Frontal cortex (tissue), 3 donors: ENCODE measurements at regions not wholly inside any gene's neighbourhood (a gene's known extent, or its start where the extent isn't known, plus 50 kb on each side); places are given as distances from the start of the nearest gene placed in this dataset.

Experiments
- DNase-seq, 2 donors: peaks; one replicate each; pipeline ENCODE4 v3.0.0; 2012; ENCODE audit warnings: low spot score in 2 of 2
- FAIRE-seq: peaks from 2 replicates; lab custom pipeline; 2012; peaks lifted over from hg19 to GRCh38; lab: Jason Lieb, UNC
- donor health status: control.
- donor health status: control.
- donor health status: control.

DNA sequence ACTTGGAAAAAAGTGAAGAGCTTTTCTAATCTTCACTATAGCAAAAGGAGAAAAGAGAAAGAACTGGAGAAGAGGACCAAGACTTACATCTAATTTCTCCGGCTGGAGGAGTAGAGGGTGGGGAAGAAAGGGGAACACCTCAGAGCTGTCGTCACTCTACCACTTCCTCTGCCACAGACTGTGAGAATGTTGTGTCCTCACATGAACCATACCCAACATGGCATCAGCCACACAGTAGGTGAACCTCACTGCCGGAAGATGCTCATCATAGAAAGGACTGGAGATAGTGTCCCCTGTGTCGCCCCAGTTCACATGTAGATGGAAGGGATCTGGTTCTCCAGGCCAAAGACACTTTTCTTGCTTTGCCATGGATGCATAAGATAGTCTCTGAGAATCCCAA is 604.4 kb upstream of the NOX3 start:
- no peak for DNase-seq
- no peak for FAIRE-seq

DNA sequence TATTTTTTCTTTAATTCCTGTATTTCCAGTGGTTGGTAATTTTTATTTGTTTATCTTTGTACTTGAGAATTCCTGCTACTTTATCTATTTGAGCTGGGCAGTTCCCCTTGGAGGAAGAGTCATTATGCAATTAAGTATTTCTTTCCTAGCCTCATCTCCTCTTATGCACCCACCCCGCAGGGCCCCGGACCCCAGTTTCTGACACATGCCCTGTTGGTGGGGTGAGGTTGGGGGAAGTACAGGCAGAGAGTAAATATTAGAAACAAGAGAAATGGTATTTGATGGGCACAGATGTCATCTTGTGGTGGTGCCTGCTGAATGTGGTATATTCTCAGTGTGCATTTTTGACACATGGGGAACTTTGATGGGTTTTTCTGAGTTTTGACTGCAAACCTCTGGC is 602.7 kb upstream of the NOX3 start:
- FAIRE-seq: no peak

DNA sequence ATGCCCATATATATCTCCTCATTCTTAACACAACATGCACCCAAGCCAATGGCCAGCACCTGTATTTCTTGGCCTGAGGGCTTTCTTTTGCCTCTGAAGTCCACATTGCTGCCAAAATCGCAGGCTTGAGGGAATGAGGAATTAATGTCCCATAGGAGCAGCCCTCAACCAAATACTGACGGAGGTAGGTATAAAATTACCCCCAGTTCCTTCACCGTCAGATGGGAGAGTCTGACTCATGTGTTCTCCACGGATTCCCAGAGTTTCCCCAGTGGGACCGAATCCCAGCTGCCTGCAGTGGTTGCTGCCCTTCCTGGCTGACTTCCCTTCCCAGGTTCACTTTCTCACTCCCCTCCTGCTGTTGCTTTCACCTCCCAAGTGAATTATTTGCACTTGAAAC is 602.2 kb upstream of the NOX3 start:
- FAIRE-seq (no peak), DNase-seq (no peak)

More for the DNA sequence above, 602.7 kb upstream of the NOX3 start:
- no peak for DNase-seq

DNA sequence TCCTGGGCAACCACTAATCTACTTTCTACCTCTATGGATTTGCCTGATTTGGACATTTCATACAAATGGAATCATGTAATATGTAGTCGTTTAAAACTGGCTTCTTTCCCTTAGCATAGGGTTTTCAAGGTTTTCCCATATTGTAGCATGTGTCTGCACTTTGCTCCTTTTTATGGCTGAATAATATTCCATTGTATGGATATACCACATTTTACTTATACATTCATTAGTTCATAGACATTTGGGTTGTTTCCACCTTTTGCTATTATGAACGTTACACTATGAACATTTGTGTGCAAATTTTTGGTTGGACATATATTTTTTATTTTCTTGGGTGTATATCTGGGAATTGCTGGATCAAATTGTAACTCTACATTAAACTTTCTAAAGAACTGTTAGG is 600.4 kb upstream of the NOX3 start:
- DNase-seq: no peak
- no peak for FAIRE-seq

DNA sequence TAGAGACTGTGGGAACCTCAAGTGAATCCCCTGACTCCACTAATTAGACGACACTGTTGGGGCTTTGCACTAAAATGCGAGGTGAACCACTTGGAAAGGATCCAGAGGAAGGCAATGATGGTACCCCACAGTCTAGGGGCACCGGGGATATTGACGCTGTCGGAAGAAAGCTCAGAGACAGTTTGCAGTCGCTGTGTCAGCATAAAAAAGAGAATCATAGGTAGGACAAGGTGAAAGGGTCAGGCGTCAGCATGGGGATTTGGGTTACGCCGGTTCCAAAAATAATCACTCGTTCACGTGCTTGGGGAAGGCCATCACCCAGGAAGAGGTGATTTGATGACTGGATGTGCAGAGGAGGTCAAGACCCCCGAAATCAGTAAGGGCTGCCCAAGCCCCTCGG is 598.0 kb upstream of the NOX3 start:
- no peak for DNase-seq
- no peak for FAIRE-seq

DNA sequence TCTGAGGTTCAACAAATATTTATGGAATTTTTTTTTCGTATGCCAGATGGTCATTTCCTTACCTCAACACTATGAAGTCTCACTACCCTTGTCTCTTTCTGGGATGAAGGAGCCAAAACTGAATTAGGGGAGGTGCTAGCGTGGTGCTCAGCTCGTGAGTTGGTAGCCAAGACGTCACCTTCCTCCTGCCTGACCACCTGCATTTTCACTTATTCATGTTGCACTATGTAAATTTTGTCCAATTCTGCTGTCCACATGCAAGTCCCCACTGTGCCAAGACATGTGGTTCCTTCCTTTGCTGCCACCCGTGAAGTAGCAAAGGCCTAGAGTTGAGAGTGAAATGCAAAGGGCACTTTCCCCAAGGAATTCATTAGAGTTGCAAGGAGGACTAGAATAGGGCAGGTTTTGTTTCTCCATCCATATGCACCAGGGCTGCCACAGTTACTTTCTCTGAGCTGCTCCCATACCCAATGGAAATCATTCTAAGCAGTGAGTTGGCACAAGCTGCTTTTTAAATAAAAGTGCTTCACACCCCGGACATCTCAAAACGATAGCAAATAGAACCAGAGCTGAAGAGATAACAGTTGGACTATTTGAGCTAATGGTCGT is 591.3 kb upstream of the NOX3 start:
- FAIRE-seq: no peak
- DNase-seq: no peak

DNA sequence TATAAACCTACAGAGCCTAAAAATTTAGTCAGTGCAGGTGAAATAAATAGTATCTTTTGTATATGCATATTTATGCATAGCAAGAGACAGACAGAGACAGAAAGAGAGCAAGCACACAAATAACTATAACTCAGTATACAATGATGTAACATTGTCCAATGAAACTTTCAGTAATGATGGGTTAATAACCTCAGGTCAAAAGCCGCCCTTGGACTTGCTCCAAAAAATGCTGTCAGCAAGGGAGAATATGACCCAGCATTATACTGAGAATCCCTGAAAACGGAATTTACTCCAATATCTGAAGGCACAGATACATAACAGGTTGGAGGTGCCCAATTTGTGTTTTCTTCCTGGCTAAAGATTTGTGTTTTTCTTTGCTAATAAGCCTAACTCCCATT is 590.6 kb upstream of the NOX3 start:
- FAIRE-seq (no peak), DNase-seq (no peak)

DNA sequence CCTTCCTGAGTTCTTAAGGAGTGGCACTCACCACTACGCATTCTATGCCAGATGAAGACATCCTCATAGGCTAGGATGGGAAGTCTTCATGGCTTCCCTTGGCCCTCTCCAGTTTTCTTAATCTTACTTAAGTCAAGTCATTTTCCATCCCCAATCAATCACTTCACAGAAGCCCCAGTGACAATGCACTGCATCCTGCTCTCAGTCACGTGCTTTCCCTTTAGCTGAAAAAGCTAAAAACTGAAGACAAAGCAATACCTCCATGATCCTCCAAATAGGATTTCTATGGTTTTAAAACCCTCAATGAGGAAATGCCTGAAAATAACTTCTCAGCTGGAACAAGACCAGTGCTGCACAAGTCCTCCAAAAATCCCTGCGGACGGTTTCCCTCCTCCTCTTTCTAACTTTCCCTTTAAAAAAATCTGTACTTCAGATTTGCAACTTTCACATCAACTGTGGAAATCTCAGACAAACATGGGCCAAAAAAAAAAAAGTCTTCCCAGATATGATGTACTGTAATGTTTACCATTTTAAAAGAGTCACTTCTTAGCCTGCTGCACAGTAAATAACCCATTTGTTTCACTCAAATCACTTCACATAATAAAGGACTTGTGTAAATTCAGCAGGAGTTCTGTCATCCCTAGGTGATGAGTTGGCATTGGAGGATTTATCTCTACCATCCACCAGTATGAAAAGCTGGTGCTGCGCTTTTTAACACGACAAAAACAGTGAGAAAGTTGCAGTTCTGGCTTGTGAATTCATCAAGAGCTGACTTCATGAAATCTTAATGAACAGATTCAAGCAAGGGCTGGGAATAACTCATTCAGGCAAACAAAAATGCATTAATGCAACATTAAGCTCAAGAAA is 590.0 kb upstream of the NOX3 start:
- FAIRE-seq: no peak
- no peak for DNase-seq

DNA sequence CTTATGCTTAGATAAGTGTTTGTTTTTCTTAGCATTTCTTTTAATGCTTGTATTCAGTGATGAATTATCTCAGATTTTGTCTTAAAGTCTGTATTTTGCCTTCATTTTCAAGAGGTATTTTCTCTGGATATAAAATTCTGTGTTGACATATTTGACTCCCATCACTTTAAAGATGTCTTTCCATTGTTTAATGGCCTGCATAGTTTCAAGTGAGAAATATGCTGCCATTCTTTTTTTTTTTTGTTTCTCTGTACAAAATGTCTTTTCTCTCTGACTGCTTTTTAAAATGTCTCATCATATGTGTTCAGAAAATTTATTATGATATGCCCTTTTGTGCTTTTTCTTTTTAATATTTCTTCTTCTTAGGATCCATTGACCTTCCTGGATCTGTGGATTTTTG is 578.0 kb upstream of the NOX3 start:
- FAIRE-seq (no peak), DNase-seq (no peak)

DNA sequence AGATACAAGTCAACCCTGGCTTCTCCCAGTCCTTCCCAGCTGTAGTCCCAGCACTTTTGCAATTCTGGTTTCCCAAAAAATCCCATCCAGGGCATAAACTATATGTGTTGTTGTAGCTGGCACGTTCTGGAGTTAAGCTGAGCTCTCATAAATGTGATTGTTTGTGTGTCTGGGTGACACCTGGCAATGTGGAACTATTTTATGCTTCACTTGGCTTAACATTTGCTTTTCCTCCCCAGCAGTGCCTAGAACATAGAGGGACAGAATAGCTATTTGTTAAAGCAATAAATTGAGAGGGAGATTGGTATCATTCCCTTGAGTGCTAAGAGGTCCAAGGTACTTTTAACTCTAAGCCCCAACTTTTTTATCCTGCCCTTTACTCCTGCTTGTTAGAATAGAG is 575.9 kb upstream of the NOX3 start:
- FAIRE-seq (no peak), DNase-seq (no peak)

DNA sequence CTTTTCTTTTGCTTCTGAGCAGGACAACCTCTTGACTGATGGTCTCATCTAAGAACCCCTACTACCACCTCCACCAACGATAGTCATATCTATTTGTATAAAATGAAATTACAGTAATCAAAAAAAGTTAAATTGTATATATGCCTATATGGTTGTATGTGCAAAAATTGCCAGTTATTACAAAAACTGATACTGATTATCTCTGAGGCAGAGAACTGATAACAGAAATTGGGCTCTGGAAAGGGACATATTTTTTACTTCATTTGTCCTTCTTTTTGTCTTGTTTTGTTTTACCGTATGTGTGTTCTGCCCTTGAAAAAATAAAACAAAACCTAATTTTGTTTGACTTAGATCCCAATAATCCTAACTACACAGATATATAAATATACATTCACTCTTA is 574.4 kb upstream of the NOX3 start:
- no peak for FAIRE-seq
- no peak for DNase-seq

DNA sequence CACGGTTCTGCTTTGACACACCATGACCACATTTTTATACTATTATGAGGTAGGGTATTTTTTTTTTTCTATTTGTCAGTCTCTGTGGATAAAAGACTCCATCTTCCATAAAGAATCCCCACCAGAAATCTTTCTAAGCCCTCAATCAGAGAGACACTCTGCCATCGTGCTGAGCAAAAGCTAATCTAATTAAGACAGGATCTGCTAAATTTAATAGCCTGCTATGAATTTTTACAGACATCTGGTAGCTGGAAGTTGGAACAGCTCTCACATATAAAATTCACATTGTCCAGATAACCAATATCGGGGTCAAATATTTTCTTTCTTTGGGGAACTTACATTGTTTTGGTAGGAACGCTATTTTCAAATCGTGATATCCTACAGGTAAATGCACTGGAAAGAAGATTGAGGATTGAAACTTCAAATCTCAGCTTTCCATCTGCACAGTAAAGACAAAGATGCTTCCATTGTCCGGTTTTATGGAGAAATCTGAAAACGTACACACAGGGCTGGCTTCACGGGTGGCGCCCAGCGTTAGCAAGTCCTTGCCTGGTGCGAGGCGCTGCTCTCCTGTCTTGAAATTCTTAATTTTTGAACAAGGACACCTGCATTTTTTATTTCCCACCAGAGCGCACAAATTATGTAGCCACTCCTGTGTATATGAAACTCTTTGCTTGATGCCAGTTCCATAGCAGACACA is 573.8 kb upstream of the NOX3 start:
- FAIRE-seq: no peak
- DNase-seq: no peak

DNA sequence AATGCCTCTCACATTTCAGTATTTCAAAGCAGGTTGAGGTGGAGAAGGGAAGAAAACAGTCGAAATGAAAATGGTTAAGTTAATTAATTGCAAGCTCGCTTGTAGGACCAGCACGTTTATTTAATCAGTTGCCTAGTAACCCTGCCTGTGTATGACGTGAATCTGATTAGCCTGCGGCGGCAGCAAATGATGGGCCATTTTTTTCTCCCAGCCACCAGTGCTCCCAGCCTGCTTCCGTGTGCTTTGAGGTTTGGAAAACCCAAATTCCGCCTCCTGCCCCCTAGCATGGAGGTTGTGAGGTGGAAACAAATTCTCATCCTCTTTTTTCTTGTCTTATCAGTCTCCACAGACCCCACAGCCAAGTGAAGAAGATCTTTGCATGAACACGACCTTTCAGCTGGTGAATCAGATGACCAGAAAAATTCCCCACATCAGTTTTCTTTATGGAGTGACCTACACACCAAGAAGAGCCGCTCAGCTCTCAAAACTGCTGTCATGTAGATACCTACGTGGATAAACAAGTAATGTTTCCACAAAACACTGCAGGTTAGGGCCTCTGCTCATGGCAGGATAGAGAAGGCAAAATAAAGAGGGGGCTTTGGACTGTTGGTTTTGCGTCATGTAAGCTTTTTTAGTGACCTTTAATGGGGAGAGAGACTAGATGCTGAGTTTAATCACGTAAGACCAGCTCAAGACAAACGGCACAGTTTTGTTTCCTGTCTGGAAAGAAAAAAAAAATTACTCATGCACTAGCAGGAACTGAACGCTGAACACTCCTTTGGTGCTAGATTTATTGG is 572.9 kb upstream of the NOX3 start:
- DNase-seq: no peak
- FAIRE-seq: no peak

DNA sequence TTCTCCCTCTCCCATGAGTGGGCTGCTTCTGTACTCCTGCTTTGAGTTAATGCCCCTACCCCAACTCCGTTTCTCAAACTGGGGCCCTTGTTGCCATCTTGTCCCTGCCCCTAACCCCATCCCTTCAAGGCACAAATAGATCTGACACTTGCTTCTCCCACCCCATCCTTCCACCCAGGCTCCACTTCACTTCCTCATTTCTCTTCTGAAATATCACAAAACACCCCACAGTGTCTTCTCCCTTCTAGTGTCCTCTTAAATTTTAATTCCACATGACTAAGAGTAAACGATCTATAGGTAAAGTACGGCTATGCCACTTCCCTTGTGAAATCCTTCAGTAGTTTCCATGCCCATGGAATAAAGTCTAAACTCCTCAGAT is 571.6 kb upstream of the NOX3 start:
- DNase-seq: no peak
- no peak for FAIRE-seq

DNA sequence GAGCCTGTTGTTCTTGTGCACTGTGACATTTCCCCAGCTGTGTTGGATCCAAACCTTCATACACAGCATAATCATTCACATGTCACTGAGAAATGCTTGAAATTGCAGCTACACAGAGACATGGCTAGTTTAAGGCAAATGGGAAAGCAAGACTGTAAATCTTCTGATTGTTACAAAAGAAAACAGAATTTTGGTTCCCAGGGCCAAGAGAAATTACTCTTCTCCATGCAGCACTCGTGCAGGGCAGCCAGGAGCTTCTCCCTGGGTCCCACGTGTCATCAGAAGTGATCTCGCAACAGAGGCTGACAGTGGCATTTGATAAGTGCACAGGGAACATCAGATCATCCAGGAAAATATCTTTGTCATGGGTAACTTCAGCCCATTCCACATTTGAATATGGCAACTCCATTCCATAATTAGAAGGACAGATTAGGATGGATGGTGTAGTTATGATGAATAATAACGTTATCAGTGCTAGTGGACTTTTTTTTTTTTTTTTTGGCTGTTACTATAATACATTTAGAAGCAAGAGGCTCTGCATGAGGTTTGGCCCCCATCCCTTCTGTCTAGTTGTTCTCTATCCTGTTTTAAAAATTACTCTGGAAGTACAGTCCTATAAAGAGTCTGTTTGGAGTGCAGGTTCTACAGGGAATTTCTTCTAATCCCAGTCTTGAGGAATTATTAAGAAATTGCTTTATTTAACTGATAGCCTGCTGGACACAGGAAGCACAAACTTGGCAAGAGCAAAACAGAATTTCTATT is 571.0 kb upstream of the NOX3 start:
- FAIRE-seq (no peak), DNase-seq (no peak)

DNA sequence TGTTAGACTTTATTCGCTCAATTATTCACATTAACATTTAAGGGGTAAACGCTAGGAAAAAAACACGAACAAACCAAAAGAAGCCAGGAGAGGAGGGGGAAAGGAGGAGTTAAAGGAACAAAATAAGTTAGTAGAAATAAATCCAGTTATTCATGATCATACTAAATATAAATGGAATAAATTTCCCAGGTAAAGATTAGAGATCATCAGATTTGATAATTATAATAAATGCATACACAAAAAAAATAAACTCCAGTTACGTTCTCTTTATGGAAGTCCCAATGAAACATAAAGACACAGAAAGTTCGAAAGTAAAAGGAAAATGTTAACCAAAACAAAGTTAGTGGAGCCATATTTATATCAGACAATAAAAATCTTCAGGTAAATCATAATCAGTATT is 568.7 kb upstream of the NOX3 start:
- FAIRE-seq (no peak), DNase-seq (no peak)

DNA sequence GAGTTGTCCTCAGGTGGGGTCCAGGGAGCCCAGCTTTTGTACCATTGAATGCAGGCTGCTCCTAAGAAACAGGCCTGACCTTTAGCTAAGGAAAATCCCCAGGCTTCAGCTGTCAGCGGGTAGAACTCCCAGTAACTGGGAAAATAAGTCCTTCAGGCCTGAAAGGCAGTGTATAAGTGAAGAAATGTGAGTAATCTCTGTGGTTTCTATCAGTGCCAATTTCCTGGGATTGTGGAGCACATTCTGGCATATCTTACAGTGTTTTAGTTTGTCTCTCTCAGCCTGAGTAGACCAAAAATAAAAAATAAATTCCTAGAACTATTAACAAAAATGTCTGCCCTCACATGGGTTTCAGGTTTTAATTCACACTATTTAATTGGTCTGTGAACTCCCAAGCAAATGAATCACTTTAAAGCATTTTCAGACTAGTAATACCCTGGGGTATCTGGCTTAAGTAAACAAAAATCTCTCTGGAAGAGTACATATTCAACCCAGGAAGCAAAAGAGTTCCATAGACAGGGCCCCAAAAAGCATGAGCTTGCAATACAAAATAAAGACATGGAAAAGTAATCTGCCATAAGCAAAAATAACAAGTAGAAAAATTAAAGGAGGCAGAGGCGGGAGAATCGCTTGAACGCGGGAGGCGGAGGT is 566.2 kb upstream of the NOX3 start:
- DNase-seq (no peak), FAIRE-seq (no peak)

DNA sequence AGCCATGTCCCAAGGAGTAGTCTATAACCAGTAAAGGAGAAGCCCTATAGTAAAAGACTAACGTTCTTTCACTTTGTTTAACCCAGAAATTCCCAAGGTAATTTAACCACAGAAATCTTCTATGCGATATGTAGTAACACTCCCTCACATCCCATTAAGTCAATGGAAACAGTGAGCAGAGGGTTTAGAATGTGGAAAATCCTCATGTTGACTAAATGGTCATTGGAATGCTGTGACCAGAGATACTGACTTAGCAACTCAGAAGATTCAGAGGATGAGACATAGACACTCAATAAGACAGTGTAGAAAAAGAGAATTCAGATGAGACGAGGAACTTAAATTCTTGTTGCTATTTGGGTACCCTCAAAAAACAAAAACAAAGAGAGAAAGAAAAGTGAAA is 562.2 kb upstream of the NOX3 start:
- DNase-seq (no peak), FAIRE-seq (no peak)
